Iris pigment epithelial cell (primary cell): ENCODE measurements at regions not wholly inside any gene's neighbourhood (a gene's known extent, or its start where the extent isn't known, plus 50 kb on each side); places are given as distances from the start of the nearest gene placed in this dataset.

Source experiments
- DNase-seq: peaks from one replicate; pipeline ENCODE4 v3.0.0-alpha.2; 2011; ENCODE audit warnings: low read depth

DNA sequence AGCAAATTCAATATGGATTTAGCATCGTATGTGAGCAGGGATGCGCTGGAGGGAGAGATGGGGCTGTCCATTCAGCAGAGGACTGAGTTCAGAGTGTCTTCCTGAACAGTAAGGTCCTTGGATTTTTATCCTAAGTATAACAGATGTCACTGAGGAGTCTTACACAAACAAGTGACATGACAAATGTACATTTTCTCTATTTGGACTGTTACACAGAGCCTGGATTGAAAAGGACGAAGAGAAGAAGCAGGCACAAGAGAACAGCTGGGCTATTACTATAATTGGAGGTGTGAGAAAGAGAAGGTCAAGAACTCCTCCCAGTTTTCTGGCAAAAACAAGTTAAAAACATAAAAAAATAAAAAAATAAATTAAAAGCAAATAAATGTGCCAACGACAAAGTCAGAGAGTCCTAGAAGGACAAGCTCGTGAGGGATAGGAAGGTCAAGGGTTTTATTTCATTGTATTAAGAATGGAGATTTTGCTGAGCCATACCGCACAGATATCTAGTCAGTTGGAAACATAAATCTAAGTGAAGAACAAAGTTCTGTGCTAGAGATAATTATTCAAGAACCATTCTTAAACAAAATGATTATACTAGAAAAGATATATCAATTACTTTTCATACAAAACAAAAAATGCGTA is 1186.3 kb downstream of the EFNB2 start:
- no peak for DNase-seq

GRCh38 chr13:105346141-105346775 is 1189.2 kb downstream of the EFNB2 start:
- peak; percentile 95 for DNase-seq

- no peak for DNase-seq
Observed at GRCh38 chr13:105345730-105346129, 1189.7 kb downstream of the EFNB2 start.

GRCh38 chr13:105345131-105345530 is 1190.3 kb downstream of the EFNB2 start:
- no peak for DNase-seq

DNA sequence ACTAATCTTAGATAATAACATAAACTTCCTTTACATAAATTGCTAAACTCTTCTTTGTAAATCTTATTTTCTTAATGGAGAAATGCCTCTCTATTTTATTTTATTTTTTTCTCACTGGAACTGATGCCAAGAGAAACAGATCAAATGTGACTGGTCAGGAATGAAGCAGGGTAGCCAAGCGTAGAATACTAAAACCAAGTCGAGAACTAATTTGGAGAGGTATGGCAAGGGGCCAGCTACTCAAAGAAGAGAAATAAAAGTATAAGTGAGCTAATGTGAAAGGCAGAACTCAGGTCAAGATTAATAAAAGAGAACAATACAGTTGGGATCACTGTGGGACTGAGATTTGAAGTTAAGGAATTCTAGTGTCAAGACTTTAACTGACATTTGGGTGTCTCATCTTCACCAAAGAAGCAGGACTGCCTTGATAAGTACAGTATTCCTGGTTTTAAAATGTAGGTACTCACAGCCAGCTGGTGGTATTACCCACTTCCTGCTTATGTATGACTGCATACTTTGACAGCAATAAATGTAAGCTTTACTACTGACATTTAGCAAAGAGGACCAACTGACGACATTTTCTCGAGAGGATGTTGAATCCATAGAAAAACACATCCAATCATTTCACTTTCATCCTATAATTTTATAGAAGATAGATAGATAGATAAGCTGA is 1192.2 kb downstream of the EFNB2 start:
- DNase-seq: peak; percentile 59

DNA sequence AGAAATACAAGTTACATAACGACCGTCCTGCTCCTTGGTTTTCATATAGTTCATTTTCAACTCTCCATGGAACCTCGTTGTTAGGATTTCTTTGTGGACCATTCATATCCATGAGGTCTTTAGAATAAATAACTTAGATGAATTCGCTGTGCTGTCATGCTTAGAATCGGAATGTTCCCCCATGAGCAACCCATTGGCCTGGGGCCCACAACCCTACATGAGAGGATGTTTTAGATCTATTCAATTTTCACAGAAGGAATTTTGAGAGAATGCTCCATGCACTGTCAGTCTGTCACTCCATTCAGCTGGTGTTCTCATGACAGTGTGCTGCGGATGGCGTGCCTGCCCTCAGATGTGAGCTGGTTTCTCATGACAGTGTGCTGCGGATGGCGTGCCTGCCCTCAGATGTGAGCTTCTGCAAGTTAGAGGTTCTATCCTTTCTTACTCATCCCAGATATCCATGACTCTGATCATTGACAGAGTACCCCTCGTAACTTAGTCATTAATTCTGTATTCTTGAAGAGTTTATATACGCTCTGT is 1193.1 kb downstream of the EFNB2 start:
- peak; percentile 46 for DNase-seq

GRCh38 chr13:105341758-105342157 is 1193.7 kb downstream of the EFNB2 start:
- DNase-seq: no peak

DNA sequence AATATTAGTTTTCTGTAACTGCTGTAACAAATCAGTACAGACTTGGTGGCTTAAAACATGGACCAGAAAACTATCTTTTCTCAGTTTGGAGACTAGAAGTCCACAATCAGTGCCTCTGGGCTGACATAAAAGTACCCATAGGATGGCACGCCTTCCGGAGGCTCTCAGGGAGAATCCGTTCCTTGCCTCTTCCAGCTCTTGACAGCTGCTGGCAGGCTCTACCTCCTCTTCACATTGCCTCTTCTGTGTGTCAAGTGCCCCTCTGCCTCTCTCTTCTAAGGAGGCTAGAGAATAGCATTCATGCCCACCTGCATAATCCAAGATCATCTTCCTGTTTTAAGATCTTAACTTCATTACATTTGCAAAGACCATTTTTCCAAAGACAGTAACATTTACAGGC is 1194.2 kb downstream of the EFNB2 start:
- DNase-seq: no peak

GRCh38 chr13:105340061-105340606 is 1195.3 kb downstream of the EFNB2 start:
- DNase-seq: no peak

DNA sequence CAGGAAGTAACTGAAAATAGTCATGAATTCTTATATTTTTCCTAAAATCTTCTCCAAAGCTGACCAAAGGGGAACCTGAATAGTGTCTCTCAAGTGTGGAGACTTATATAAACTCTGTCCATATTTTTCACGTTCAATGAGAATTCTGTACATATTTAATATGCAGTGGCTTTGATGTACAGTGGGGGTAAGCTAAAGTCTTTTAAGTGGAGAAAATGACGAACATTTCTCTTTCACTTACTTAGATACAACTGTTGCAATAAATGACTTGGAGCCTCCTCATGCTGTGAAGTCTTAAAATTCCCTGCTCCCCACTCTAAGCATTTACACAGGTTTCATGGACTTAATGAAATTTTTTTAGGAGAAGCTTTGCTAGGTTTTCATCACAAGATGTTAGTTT is 1196.7 kb downstream of the EFNB2 start:
- DNase-seq: no peak

DNA sequence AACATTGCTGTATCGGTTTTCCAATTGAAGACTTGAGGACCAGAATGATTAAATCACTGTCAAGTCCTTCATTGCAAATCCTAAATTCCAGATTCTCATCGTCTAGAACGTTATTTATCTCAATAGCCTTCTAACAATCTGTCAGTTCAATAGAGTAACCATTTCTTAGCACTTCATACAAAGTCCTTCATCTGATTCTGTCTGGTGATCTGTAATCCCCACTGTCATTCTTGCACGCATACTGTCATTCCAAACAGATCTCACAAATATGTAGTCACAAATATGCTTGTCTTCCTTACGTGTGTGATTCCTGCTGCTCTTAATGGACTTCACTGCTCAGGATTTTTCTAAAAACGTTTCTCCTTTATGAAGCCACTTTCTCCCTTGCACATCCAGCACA is 1197.5 kb downstream of the EFNB2 start:
- DNase-seq: no peak

- DNase-seq: peak; percentile 66
Observed at GRCh38 chr13:105336706-105337576, 1198.5 kb downstream of the EFNB2 start.

GRCh38 chr13:105334211-105334610 is 1201.3 kb downstream of the EFNB2 start:
- DNase-seq: peak; percentile 88

GRCh38 chr13:105333416-105333815 is 1202.0 kb downstream of the EFNB2 start:
- peak; percentile 68 for DNase-seq

DNA sequence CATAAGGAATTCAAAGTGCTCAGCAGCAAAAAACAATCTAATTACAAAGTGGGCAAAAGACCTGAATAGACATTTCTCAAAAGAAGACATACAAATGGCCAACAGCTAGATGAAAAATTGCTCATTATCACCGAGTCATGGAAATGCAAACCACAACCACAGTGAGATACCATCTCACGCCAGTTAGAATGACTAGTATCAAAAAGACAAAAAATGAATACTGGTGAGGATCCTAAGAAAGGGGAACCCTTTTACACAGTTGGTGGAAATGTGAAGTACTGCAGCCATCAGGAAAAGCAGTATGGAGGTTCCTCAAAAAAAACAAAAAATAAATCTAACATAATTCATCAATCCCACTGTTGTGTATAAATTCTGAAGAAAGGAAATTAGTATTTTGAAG is 1206.1 kb downstream of the EFNB2 start:
- DNase-seq: no peak

- no peak for DNase-seq
Observed at GRCh38 chr13:105328212-105328611, 1207.2 kb downstream of the EFNB2 start.

GRCh38 chr13:105327581-105328126 is 1207.8 kb downstream of the EFNB2 start:
- DNase-seq: peak; percentile 71

- DNase-seq: no peak
Observed at GRCh38 chr13:105319875-105320274, 1215.6 kb downstream of the EFNB2 start.

GRCh38 chr13:105316731-105317130 is 1218.7 kb downstream of the EFNB2 start:
- no peak for DNase-seq

- no peak for DNase-seq
Observed at GRCh38 chr13:105312906-105313305, 1222.6 kb downstream of the EFNB2 start.

DNA sequence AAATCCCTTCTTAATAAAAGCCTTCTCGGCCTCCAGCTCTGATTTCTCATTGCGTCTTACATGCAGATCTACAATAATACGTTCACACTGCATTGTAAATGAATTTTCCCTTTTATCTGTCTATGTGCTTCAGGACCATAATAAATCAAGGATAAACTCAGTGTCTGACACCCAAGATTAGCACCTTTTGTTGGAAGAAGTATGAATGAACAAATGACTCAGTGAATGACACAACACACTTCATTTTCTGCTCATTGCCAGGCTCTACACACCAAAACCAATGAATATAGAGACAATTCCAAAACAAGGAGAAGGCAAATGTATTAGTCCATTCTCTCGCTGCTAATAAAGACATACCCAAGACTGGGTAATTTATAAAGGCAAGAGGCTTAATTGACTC is 1224.4 kb downstream of the EFNB2 start:
- DNase-seq: no peak

DNA sequence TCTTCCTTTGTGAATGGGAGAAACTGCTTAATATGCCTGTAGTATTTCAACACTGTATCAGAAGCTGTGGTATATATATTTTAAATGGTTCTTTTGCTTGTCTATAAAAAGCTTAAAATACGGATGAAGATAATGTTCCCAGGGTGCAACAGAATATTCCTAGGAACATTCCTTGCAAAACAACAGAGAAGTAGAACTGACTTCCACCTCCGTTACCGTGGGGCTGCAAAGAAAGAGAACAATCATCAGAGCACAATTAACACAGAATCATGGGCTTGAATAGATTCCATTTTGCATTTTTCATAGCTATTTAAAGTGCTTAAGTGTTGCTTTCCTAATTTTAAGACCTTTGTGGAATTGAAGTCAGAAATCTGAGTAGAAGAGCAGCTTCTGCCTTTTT is 1227.7 kb downstream of the EFNB2 start:
- no peak for DNase-seq
